B cell (primary cell): ENCODE measurements at regions not wholly inside any gene's neighbourhood (a gene's known extent, or its start where the extent isn't known, plus 50 kb on each side); places are given as distances from the start of the nearest gene placed in this dataset.

Experiments
- ATAC-seq: fragments of 200-7000 bp; cut with Tn5 transposase; one replicate; pipeline ENCODE4 v1.10.0; 2021; ENCODE audit warnings: low read depth, mild to moderate bottlenecking, moderate number of reproducible peaks, moderate library complexity
- CTCF ChIA-PET: fragments of 350-600 bp; sonication (Branson Sonifier 250); formaldehyde crosslinking; loops from one replicate; lab custom pipeline; 2021; ENCODE audit warnings: antibody characterized with exemption, inconsistent platforms; lab: Charles Lee
- POLR2A ChIA-PET: fragments of 350-600 bp; sonication (Branson Sonifier 250); formaldehyde crosslinking; loops from one replicate; lab custom pipeline; 2021; ENCODE audit warnings: antibody characterized with exemption; lab: Charles Lee
- DNase-seq: peaks from one replicate; pipeline ENCODE4 v3.0.0; 2013
- H2AFZ ChIP-seq: 2 replicates; pipeline ENCODE4 v1.6.1; 2012; ENCODE audit warnings: mild to moderate bottlenecking, low read depth, low read length; ENCODE audit not compliant: insufficient read depth, poor library complexity, severe bottlenecking
- H3K27ac ChIP-seq, 2 donors: 1 replicate in 1 of 2; 2 replicates in 1 of 2; pipeline ENCODE4 v1.5.1; 2012 to 2013; ENCODE audit warnings: low read length in 2 of 2, mild to moderate bottlenecking in 2 of 2, moderate library complexity in 1 of 2
- H3K27me3 ChIP-seq, 4 experiments: fragments of 200-600 bp in 1 of 4; sonication (generic) in 1 of 4; replicated peaks in 1 of 4; 1 replicate in 2 of 4; 2 replicates in 2 of 4; pipeline versions ENCODE4 v1.6.1 to v1.7.0; 2013 to 2016; ENCODE audit warnings: low read length in 3 of 4, mild to moderate bottlenecking in 2 of 4, mixed read lengths in 1 of 4, moderate library complexity in 1 of 4; ENCODE audit not compliant: insufficient read depth in 4 of 4, control insufficient read depth in 3 of 4; ENCODE audit errors: control extremely low read depth in 1 of 4
- H3K36me3 ChIP-seq, 2 experiments: replicated peaks in 1 of 2; 1 replicate in 1 of 2; 2 replicates in 1 of 2; pipeline versions ENCODE4 v1.6.1 to v1.7.1; 2013; ENCODE audit warnings: low read length in 1 of 2; ENCODE audit not compliant: insufficient read depth in 2 of 2, control insufficient read depth in 1 of 2; ENCODE audit errors: control extremely low read depth in 1 of 2, extremely low read depth in 1 of 2
- H3K4me1 ChIP-seq, 2 donors: fragments of 200-600 bp in 1 of 2; sonication (generic) in 1 of 2; 1 replicate in 1 of 2; 2 replicates in 1 of 2; pipeline versions ENCODE4 v1.5.1 to v1.6.1; 2013 to 2017; ENCODE audit warnings: low read length in 2 of 2; ENCODE audit not compliant: control insufficient read depth in 2 of 2, insufficient read depth in 2 of 2
- H3K4me2 ChIP-seq: replicated peaks from 2 replicates; pipeline ENCODE3; 2012; ENCODE audit warnings: mild to moderate bottlenecking, low read depth, low read length; ENCODE audit not compliant: poor library complexity, severe bottlenecking
- H3K4me3 ChIP-seq, 5 experiments: fragments of 200-600 bp in 1 of 5; sonication (generic) in 1 of 5; 1 replicate in 3 of 5; 2 replicates in 2 of 5; pipeline versions ENCODE4 v1.5.1 to v1.7.0; 2011 to 2016; ENCODE audit warnings: low read length in 4 of 5, mild to moderate bottlenecking in 4 of 5, low read depth in 2 of 5, control low read depth in 1 of 5, moderate library complexity in 1 of 5; ENCODE audit not compliant: insufficient read depth in 1 of 5; ENCODE audit errors: control extremely low read depth in 1 of 5, extremely low read depth in 1 of 5
- H3K79me2 ChIP-seq: fragments of 200-600 bp; sonication (generic); one replicate; pipeline ENCODE4 v1.6.0; 2016; ENCODE audit warnings: low read length; ENCODE audit not compliant: control insufficient read depth, insufficient read depth
- H3K9ac ChIP-seq: fragments of 200-600 bp; sonication (generic); 2 replicates; pipeline ENCODE4 v1.6.1; 2017; ENCODE audit warnings: mild to moderate bottlenecking, low read length, moderate library complexity
- H3K9me3 ChIP-seq, 3 donors: one replicate each; pipeline versions ENCODE4 v1.6.1 to v1.7.1; 2013; ENCODE audit warnings: low read length in 2 of 3; ENCODE audit not compliant: control insufficient read depth in 2 of 3, insufficient read depth in 1 of 3; ENCODE audit errors: control extremely low read depth in 1 of 3
- H4K20me1 ChIP-seq: 2 replicates; pipeline ENCODE4 v1.6.0; 2012; ENCODE audit warnings: mild to moderate bottlenecking, low read length; ENCODE audit not compliant: insufficient read depth, control insufficient read depth, poor library complexity, severe bottlenecking
- H3K27ac Mint-ChIP-seq: one replicate; pipeline ENCODE4 v1.8.0; 2021; ENCODE audit warnings: mixed read lengths
- H3K27me3 Mint-ChIP-seq: one replicate; pipeline ENCODE4 v1.8.0; 2021; ENCODE audit warnings: mixed read lengths
- H3K4me1 Mint-ChIP-seq: one replicate; pipeline ENCODE4 v1.8.0; 2021; ENCODE audit warnings: mixed read lengths
- H3K4me3 Mint-ChIP-seq: one replicate; pipeline ENCODE4 v1.8.0; 2021; ENCODE audit warnings: mixed read lengths
- H3K9me3 Mint-ChIP-seq: one replicate; pipeline ENCODE4 v1.8.0; 2022; ENCODE audit warnings: mixed read lengths; ENCODE audit not compliant: insufficient read depth
- CTCF ChIP-seq: fragments of 200-600 bp; IDR thresholded peaks from one replicate; pipeline ENCODE4 v1.8.0; 2022; ENCODE audit warnings: antibody characterized with exemption, mild to moderate bottlenecking
- EZH2 ChIP-seq: IDR thresholded peaks from 2 replicates; pipeline ENCODE4 v1.6.1; 2012; ENCODE audit warnings: borderline replicate concordance, low read depth, mild to moderate bottlenecking, moderate library complexity, low read length; ENCODE audit not compliant: insufficient read depth, poor library complexity, severe bottlenecking
- WGBS: methylation state at CpG from one replicate; pipeline ENCODE4 v1.1.5; 2013; ENCODE audit warnings: missing lambda C conversion rate; ENCODE audit not compliant: insufficient coverage; 5-methylcytosine and 5-hydroxymethylcytosine counted together
- intact Hi-C: fragments of 100-400 bp; cut with micrococcal nuclease; formaldehyde crosslinking; loops from one replicate; pipeline ENCODE4 v1.10.0; 2022

GRCh38 chr11:71144010-71144409 lies 108.4 kb downstream of the SHANK2 start:
- H3K4me3 ChIP-seq, result no peak overlapping the region
- H3K27ac Mint-ChIP-seq, result no peak overlapping the region
- H4K20me1 ChIP-seq, result no peaks in the 10 kb centered on the region
- ChIA-PET POLR2A (no interaction called here), CTCF (no interaction called here)
- intact Hi-C loops, result no loop called here
- no peak overlapping the region for H3K9ac ChIP-seq
- ATAC-seq, result no peak
- H2AFZ ChIP-seq, result no peak overlapping the region
- no peak overlapping the region for H3K27ac ChIP-seq
- H3K9me3 ChIP-seq, result peaks cover 0 to 15% (median 0%) of the 10 kb centered on the region in 3 donors
- no peaks in the 10 kb centered on the region for H3K36me3 ChIP-seq
- H3K79me2 ChIP-seq, result no peaks in the 10 kb centered on the region
- H3K9me3 Mint-ChIP-seq, result no peaks in the 10 kb centered on the region
- H3K4me3 Mint-ChIP-seq, result no peak overlapping the region
- H3K27me3 Mint-ChIP-seq, result peaks cover 8% of the 10 kb centered on the region
- H3K27me3 ChIP-seq, result peaks cover 0 to 3% (median 0%) of the 10 kb centered on the region in 4 experiments
- no peak overlapping the region for H3K4me2 ChIP-seq
- no peak for TF ChIP-seq CTCF
- no peak for TF ChIP-seq EZH2
- no peak for DNase-seq
- H3K4me1 Mint-ChIP-seq, result no peaks in the 10 kb centered on the region
- 100% methylated on average over 1 of the region's 5 CpGs for WGBS
- no peaks in the 10 kb centered on the region for H3K4me1 ChIP-seq

GRCh38 chr11:71140206-71140919 lies 112.0 kb downstream of the SHANK2 start:
- no peaks in the 10 kb centered on the region for H3K27me3 ChIP-seq
- Mint-ChIP-seq H3K4me1 (no peaks in the 10 kb centered on the region), H3K9me3 (no peaks in the 10 kb centered on the region), H3K27ac (no peak overlapping the region), H3K27me3 (no peaks in the 10 kb centered on the region), H3K4me3 (no peak overlapping the region)
- no peak overlapping the region for H2AFZ ChIP-seq
- peaks cover 0 to 4% (median 0%) of the 10 kb centered on the region in 3 donors for H3K9me3 ChIP-seq
- no peak for DNase-seq
- WGBS, result 92% methylated on average over 21 of the region's 22 CpGs
- ATAC-seq, result no peak
- H4K20me1 ChIP-seq, result no peaks in the 10 kb centered on the region
- no peak overlapping the region for H3K9ac ChIP-seq
- no peak overlapping the region for H3K4me2 ChIP-seq
- ChIA-PET POLR2A (no interaction called here), CTCF (no interaction called here)
- no peak overlapping the region for H3K27ac ChIP-seq
- no peaks in the 10 kb centered on the region for H3K79me2 ChIP-seq
- H3K4me1 ChIP-seq, result no peaks in the 10 kb centered on the region
- no peak overlapping the region for H3K4me3 ChIP-seq
- H3K36me3 ChIP-seq, result no peaks in the 10 kb centered on the region
- intact Hi-C loops, result no loop called here
- TF ChIP-seq EZH2 (no peak), CTCF (no peak)
